GM19397 (cell line): ENCODE measurements at regions not wholly inside any gene's neighbourhood (a gene's known extent, or its start where the extent isn't known, plus 50 kb on each side); places are given as distances from the start of the nearest gene placed in this dataset.

Experiments
- ATAC-seq: cut with Tn5 transposase; IDR thresholded peaks from one replicate; pipeline ENCODE4 v1.9.1; 2021; ENCODE audit warnings: mild to moderate bottlenecking, moderate library complexity; ENCODE audit not compliant: unreplicated experiment

GRCh38 chr20:56797023-56797422, 167.9 kb downstream of the TFAP2C start:
- no peak for ATAC-seq

GRCh38 chr20:56798634-56799033, 169.5 kb downstream of the TFAP2C start:
- ATAC-seq: no peak

- no peak for ATAC-seq
Measured at GRCh38 chr20:56799187-56799586, 170.1 kb downstream of the TFAP2C start.

- ATAC-seq: no peak
Measured at GRCh38 chr20:56800088-56800487, 171.0 kb downstream of the TFAP2C start.

- no peak for ATAC-seq
Measured at GRCh38 chr20:56801971-56802755, 173.1 kb downstream of the TFAP2C start.

GRCh38 chr20:56802805-56803204, 173.7 kb downstream of the TFAP2C start:
- no peak for ATAC-seq

- no peak for ATAC-seq
Measured at GRCh38 chr20:56805313-56805712, 176.2 kb downstream of the TFAP2C start.

- no peak for ATAC-seq
Measured at GRCh38 chr20:56805966-56806365, 176.9 kb downstream of the TFAP2C start.

GRCh38 chr20:56806952-56807517, 177.9 kb downstream of the TFAP2C start:
- ATAC-seq: no peak

GRCh38 chr20:56808117-56808725, 179.1 kb downstream of the TFAP2C start:
- ATAC-seq: no peak

- ATAC-seq: no peak
Measured at GRCh38 chr20:56808732-56809131, 179.6 kb downstream of the TFAP2C start.

- ATAC-seq: no peak
Measured at GRCh38 chr20:56809668-56810067, 180.6 kb downstream of the TFAP2C start.

- ATAC-seq: no peak
Measured at GRCh38 chr20:56810141-56810540, 181.0 kb downstream of the TFAP2C start.

- no peak for ATAC-seq
Measured at GRCh38 chr20:56815796-56816195, 186.7 kb downstream of the TFAP2C start.

- no peak for ATAC-seq
Measured at GRCh38 chr20:56816349-56816748, 187.2 kb downstream of the TFAP2C start.

- ATAC-seq: no peak
Measured at GRCh38 chr20:56817780-56818675, 188.9 kb downstream of the TFAP2C start.

- no peak for ATAC-seq
Measured at GRCh38 chr20:56820984-56821383, 191.9 kb downstream of the TFAP2C start.

- no peak for ATAC-seq
Measured at GRCh38 chr20:56826306-56826704, 197.2 kb downstream of the TFAP2C start.

GRCh38 chr20:56826705-56827665, 197.9 kb downstream of the TFAP2C start:
- ATAC-seq: no peak

GRCh38 chr20:56827763-56828162, 198.7 kb downstream of the TFAP2C start:
- ATAC-seq: no peak
